Adrenal gland (tissue), 5 donors: ENCODE measurements at regions not wholly inside any gene's neighbourhood (a gene's known extent, or its start where the extent isn't known, plus 50 kb on each side); places are given as distances from the start of the nearest gene placed in this dataset.

Experiments used
- POLR2A ChIP-seq, 2 donors: fragments of 450-650 bp; IDR thresholded peaks; one replicate each; pipeline ENCODE4 v1.6.1; 2017; ENCODE audit warnings: antibody characterized with exemption in 2 of 2, mild to moderate bottlenecking in 2 of 2, moderate library complexity in 1 of 2
- TF ChIP-seq, protein P1 (sequence below), 6 experiments: fragments of 450-650 bp in 4 of 6; fragments of 200-600 bp in 2 of 6; sonication (generic) in 1 of 6; IDR thresholded peaks; 1 replicate in 5 of 6; 2 replicates in 1 of 6; pipeline versions ENCODE4 v1.5.1 to v1.8.0; 2016 to 2021; ENCODE audit warnings: antibody characterized with exemption in 6 of 6, mild to moderate bottlenecking in 2 of 6, moderate library complexity in 1 of 6
- donor health status: DM: no; HTN: no; CAD: no.

- TF ChIP-seq, protein P1, sequence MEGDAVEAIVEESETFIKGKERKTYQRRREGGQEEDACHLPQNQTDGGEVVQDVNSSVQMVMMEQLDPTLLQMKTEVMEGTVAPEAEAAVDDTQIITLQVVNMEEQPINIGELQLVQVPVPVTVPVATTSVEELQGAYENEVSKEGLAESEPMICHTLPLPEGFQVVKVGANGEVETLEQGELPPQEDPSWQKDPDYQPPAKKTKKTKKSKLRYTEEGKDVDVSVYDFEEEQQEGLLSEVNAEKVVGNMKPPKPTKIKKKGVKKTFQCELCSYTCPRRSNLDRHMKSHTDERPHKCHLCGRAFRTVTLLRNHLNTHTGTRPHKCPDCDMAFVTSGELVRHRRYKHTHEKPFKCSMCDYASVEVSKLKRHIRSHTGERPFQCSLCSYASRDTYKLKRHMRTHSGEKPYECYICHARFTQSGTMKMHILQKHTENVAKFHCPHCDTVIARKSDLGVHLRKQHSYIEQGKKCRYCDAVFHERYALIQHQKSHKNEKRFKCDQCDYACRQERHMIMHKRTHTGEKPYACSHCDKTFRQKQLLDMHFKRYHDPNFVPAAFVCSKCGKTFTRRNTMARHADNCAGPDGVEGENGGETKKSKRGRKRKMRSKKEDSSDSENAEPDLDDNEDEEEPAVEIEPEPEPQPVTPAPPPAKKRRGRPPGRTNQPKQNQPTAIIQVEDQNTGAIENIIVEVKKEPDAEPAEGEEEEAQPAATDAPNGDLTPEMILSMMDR (IDR thresholded peaks at IDR 0.05), result no peak
- TF ChIP-seq POLR2A (IDR thresholded peaks at IDR 0.05), result no peak
Observed at GRCh38 chr1:20431176-20431460, 54.9 kb downstream of the CAMK2N1 start.
